ENCODE measurements at regions not wholly inside any gene's neighbourhood (a gene's known extent, or its start where the extent isn't known, plus 50 kb on each side); places are given as distances from the start of the nearest gene placed in this dataset.

DNA sequence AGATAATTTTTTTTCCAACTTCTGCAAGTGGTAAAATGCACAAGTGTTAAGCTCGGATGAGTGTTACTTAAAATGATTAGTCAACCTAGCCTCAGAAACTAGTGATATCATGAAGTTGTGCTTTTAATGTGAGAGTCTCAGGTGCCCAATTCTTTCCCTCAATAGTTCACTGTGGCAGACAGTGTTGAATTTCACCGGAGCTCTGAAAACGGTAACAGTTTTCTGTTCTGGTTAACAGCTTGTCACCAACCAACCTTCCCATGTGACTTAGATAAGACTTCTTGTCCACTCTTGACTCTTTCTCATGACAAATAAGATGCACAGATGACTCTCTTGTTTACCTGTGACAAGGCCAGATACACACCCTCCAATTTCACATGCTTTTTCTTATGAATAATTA, 125.5 kb downstream of the OSTF1 start:
- intact Hi-C loops (cut with micrococcal nuclease) = no loop called here
- H3K27ac ChIP-seq (replicated peaks) = no peak overlapping the region
- no peaks in the 10 kb centered on the region for H3K27me3 ChIP-seq (ENCODE audit: low read depth)
- no peak overlapping the region for H3K4me3 ChIP-seq
- H3K4me1 ChIP-seq = no peaks in the 10 kb centered on the region
- TF ChIP-seq CTCF (IDR thresholded peaks at IDR 0.05; ENCODE audit: borderline replicate concordance) = no peak
- no peak for DNase-seq
- H3K36me3 ChIP-seq = no peaks in the 10 kb centered on the region
- H3K9me3 ChIP-seq (replicated peaks) = no peaks in the 10 kb centered on the region

DNA sequence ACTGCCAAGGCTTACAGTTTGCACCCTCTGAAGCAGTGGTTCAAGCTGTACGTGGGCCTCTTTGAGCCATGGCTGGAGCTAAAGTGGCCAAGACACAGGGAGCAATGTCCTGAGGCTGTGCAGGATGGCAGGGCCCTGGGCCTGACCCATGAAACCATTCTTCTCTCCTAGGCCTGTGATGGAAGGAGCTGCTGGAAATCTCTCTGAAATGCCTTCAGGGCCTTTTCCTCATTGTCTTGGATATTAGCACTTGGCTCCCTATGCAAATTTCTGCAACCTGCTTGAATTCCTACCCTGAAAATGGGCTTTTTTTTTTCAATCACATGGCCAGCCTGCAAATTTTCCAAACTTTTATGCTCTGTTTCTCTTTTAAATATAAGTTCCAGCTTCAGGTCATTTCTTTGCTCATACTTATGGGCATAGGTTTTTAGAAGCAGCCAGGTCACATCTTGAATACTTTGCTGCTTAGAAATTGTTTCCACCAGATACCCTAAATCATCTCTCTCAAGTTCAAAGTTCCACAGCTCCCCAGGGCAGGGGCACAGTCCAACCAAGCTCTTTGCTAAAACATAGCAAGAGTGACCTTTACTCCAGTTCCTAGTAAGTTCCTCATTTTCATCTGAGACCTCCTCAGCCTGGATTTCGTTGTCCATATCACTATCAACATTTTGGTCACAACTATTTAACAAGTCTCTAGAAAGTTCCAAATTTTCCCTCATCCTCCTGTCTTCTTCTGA, 138.3 kb downstream of the OSTF1 start:
- intact Hi-C loops (cut with micrococcal nuclease) = no loop called here
- no peaks in the 10 kb centered on the region for H3K4me1 ChIP-seq
- H3K4me3 ChIP-seq = no peak overlapping the region
- TF ChIP-seq CTCF (IDR thresholded peaks at IDR 0.05; ENCODE audit: borderline replicate concordance) = no peak
- H3K27me3 ChIP-seq (ENCODE audit: low read depth) = no peaks in the 10 kb centered on the region
- DNase-seq = no peak
- H3K9me3 ChIP-seq (replicated peaks) = peaks cover 45% of the 10 kb centered on the region
- peaks cover 10% of the 10 kb centered on the region for H3K36me3 ChIP-seq
- no peak overlapping the region for H3K27ac ChIP-seq (replicated peaks)

- DNase-seq = no peak
- Histone ChIP-seq H3K27ac (replicated peaks) (no peak overlapping the region), H3K36me3 (peaks cover 10% of the 10 kb centered on the region), H3K4me3 (no peak overlapping the region), H3K4me1 (no peaks in the 10 kb centered on the region), H3K9me3 (replicated peaks) (peaks cover 32% of the 10 kb centered on the region), H3K27me3 (ENCODE audit: low read depth) (no peaks in the 10 kb centered on the region)
- intact Hi-C loops (cut with micrococcal nuclease) = no loop called here
- no peak for TF ChIP-seq CTCF (IDR thresholded peaks at IDR 0.05; ENCODE audit: borderline replicate concordance)
Observed at GRCh38 chr9:75228893-75229292, 140.6 kb downstream of the OSTF1 start.

DNA sequence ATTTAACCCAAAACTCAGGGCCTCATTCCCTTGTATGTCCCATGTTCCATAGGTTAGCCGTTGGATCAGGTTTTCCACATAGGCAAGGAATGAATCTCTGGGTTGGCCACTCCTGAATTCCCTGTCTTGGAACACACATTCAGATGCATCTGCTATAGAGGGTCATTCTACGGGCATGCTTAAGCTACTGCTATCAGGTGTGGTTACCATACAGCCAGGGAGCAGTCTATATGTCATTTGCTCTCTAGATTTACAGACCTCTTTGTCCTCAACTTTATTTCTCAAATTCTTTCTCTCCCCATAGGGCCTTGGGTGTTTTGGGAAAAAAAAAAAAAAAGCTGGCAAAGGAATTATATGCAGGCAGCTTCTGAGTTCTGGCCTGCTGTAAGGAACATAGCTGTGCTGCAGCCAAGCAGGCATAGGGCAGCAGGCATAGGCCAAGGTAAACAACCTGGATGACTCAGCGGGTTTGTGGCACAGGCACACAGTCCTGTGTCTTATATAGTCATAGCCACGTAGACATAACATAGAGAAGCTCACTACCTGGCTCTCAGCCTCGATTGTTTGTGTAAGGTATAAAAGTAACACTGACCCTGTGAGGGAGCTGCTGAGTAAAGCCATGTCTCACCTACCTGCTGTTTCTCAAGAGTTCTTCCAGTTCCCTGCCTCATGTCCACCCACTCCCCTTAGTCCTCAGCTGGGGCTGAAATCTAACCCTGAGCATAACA, 141.5 kb downstream of the OSTF1 start:
- H3K9me3 ChIP-seq (replicated peaks) = peaks cover 24% of the 10 kb centered on the region
- peaks cover 10% of the 10 kb centered on the region for H3K36me3 ChIP-seq
- H3K4me3 ChIP-seq = no peak overlapping the region
- intact Hi-C loops (cut with micrococcal nuclease) = no loop called here
- no peaks in the 10 kb centered on the region for H3K27me3 ChIP-seq (ENCODE audit: low read depth)
- no peak for DNase-seq
- no peak overlapping the region for H3K27ac ChIP-seq (replicated peaks)
- H3K4me1 ChIP-seq = no peaks in the 10 kb centered on the region
- no peak for TF ChIP-seq CTCF (IDR thresholded peaks at IDR 0.05; ENCODE audit: borderline replicate concordance)

GRCh38 chr9:75230469-75230868, 142.2 kb downstream of the OSTF1 start:
- peaks cover 17% of the 10 kb centered on the region for H3K9me3 ChIP-seq (replicated peaks)
- H3K4me3 ChIP-seq = no peak overlapping the region
- H3K27ac ChIP-seq (replicated peaks) = no peak overlapping the region
- H3K27me3 ChIP-seq (ENCODE audit: low read depth) = no peaks in the 10 kb centered on the region
- H3K4me1 ChIP-seq = no peaks in the 10 kb centered on the region
- peaks cover 10% of the 10 kb centered on the region for H3K36me3 ChIP-seq
- intact Hi-C loops (cut with micrococcal nuclease) = no loop called here
- no peak for DNase-seq
- TF ChIP-seq CTCF (IDR thresholded peaks at IDR 0.05; ENCODE audit: borderline replicate concordance) = no peak

Data from left ventricle myocardium inferior (tissue), 1 donor.